IMR-90 (cell line): ENCODE measurements at regions not wholly inside any gene's neighbourhood (a gene's known extent, or its start where the extent isn't known, plus 50 kb on each side); places are given as distances from the start of the nearest gene placed in this dataset.

Source experiments
- ATAC-seq: fragments of 200-7000 bp; cut with Tn5 transposase; 2 replicates; pipeline ENCODE4 v1.9.1; 2020; ENCODE audit warnings: low read depth, mild to moderate bottlenecking, moderate library complexity
- BruUV-seq: library from RNA; stranded (reverse); fragments of 400-500 nt; replicated peaks from 2 replicates; lab custom pipeline; 2021; lab: Mats Ljungman, UMichigan
- CTCF ChIA-PET: fragments of 300-600 bp; formaldehyde crosslinking; extraction: SDS; loops from one replicate; lab custom pipeline; 2021; ENCODE audit warnings: antibody characterized with exemption; lab: Yijun Ruan, JAX
- POLR2A ChIA-PET: fragments of 300-600 bp; sonication (Branson Sonifier 250); formaldehyde crosslinking; loops from one replicate; lab custom pipeline; 2022; ENCODE audit warnings: antibody characterized with exemption; ENCODE audit not compliant: unreplicated experiment; lab: Charles Lee
- DNase-seq: peaks from one replicate; pipeline ENCODE4 v3.0.0; 2013
- H2AFZ ChIP-seq: replicated peaks from 2 replicates; pipeline ENCODE3; 2013; ENCODE audit warnings: low read length, mild to moderate bottlenecking; ENCODE audit not compliant: poor library complexity
- H2AK5ac ChIP-seq: 2 replicates; pipeline ENCODE4 v1.6.1; 2013; ENCODE audit warnings: low read depth, low read length, inconsistent platforms
- H2AK9ac ChIP-seq: replicated peaks from 2 replicates; pipeline ENCODE3; 2013; ENCODE audit warnings: mild to moderate bottlenecking, low read depth, low read length, moderate library complexity; ENCODE audit not compliant: poor library complexity
- H2BK120ac ChIP-seq: 2 replicates; pipeline ENCODE4 v1.6.1; 2013; ENCODE audit warnings: low read depth, low read length, inconsistent platforms
- H2BK15ac ChIP-seq: 3 replicates; pipeline ENCODE4 v1.6.1; 2013; ENCODE audit warnings: low read depth, low read length, inconsistent platforms
- H2BK20ac ChIP-seq: 2 replicates; pipeline ENCODE4 v1.6.1; 2013; ENCODE audit warnings: low read depth, mild to moderate bottlenecking, inconsistent platforms, low read length, moderate library complexity
- H2BK5ac ChIP-seq: 2 replicates; pipeline ENCODE4 v1.6.1; 2013; ENCODE audit warnings: mild to moderate bottlenecking, low read depth, low read length, inconsistent platforms; ENCODE audit not compliant: poor library complexity, severe bottlenecking
- H3K14ac ChIP-seq: replicated peaks from 2 replicates; pipeline ENCODE4 v1.6.1; 2013; ENCODE audit warnings: low read depth, low read length, inconsistent platforms
- H3K18ac ChIP-seq: 2 replicates; pipeline ENCODE4 v1.6.1; 2013; ENCODE audit warnings: low read depth, low read length, control low read depth
- H3K23ac ChIP-seq: 2 replicates; pipeline ENCODE4 v1.6.1; 2013; ENCODE audit warnings: low read depth, low read length, inconsistent platforms
- H3K27ac ChIP-seq: 2 replicates; pipeline ENCODE4 v1.5.1; 2013; ENCODE audit warnings: mild to moderate bottlenecking, control low read depth, low read length; ENCODE audit not compliant: insufficient read depth
- H3K27me3 ChIP-seq: 2 replicates; pipeline ENCODE4 v1.6.1; 2013; ENCODE audit warnings: low read length; ENCODE audit not compliant: control insufficient read depth, insufficient read depth
- H3K36me3 ChIP-seq: 2 replicates; pipeline ENCODE4 v1.6.1; 2013; ENCODE audit warnings: low read length, mixed read lengths; ENCODE audit not compliant: control insufficient read depth, insufficient read depth
- H3K4ac ChIP-seq: 2 replicates; pipeline ENCODE4 v1.6.1; 2013; ENCODE audit warnings: low read depth, low read length, inconsistent platforms
- H3K4me1 ChIP-seq: 2 replicates; pipeline ENCODE4 v1.6.1; 2013; ENCODE audit warnings: low read length, mixed read lengths; ENCODE audit not compliant: control insufficient read depth, insufficient read depth
- H3K4me2 ChIP-seq: 2 replicates; pipeline ENCODE4 v1.6.1; 2013; ENCODE audit warnings: low read depth, mild to moderate bottlenecking, control low read depth, low read length, moderate library complexity
- H3K4me3 ChIP-seq: 2 replicates; pipeline ENCODE4 v1.5.1; 2013; ENCODE audit warnings: low read depth, mild to moderate bottlenecking, control low read depth, low read length, moderate library complexity; ENCODE audit not compliant: insufficient read depth
- H3K56ac ChIP-seq: 2 replicates; pipeline ENCODE4 v1.6.1; 2013; ENCODE audit warnings: low read length, inconsistent platforms; ENCODE audit not compliant: insufficient read depth; ENCODE audit errors: extremely low read depth
- H3K79me1 ChIP-seq, 2 experiments: 2 replicates each; pipeline ENCODE4 v1.6.1; 2013; ENCODE audit warnings: low read length in 2 of 2, inconsistent platforms in 1 of 2, low read depth in 1 of 2
- H3K9ac ChIP-seq: 2 replicates; pipeline ENCODE4 v1.6.1; 2013; ENCODE audit warnings: low read depth, low read length, control low read depth
- H3K9me1 ChIP-seq: 2 replicates; pipeline ENCODE4 v1.6.1; 2013; ENCODE audit warnings: low read length, inconsistent platforms; ENCODE audit not compliant: insufficient read depth
- H3K9me3 ChIP-seq: 2 replicates; pipeline ENCODE4 v1.6.1; 2013; ENCODE audit warnings: low read length; ENCODE audit not compliant: control insufficient read depth, insufficient read depth
- H4K20me1 ChIP-seq: 2 replicates; pipeline ENCODE4 v1.6.1; 2013; ENCODE audit warnings: low read length, inconsistent platforms; ENCODE audit not compliant: insufficient read depth
- H4K5ac ChIP-seq: 2 replicates; pipeline ENCODE4 v1.6.1; 2013; ENCODE audit warnings: mild to moderate bottlenecking, low read depth, low read length, control low read depth
- H4K8ac ChIP-seq, 2 experiments: 2 replicates each; pipeline ENCODE4 v1.6.1; 2013; ENCODE audit warnings: low read depth in 2 of 2, low read length in 2 of 2, control low read depth in 1 of 2, inconsistent platforms in 1 of 2
- H4K91ac ChIP-seq: 2 replicates; pipeline ENCODE4 v1.6.1; 2013; ENCODE audit warnings: low read depth, low read length, inconsistent platforms; ENCODE audit not compliant: insufficient read depth
- CHD1 ChIP-seq: IDR thresholded peaks from 2 replicates; pipeline ENCODE4 v1.6.1; 2012; ENCODE audit warnings: low read depth, low read length, improper control_type of control experiment
- POLR2A ChIP-seq: IDR thresholded peaks from 2 replicates; pipeline ENCODE4 v1.6.1; 2012; ENCODE audit warnings: mild to moderate bottlenecking, low read depth, low read length
- RAD21 ChIP-seq: IDR thresholded peaks from 2 replicates; pipeline ENCODE4 v1.6.1; 2012; ENCODE audit warnings: low read length, improper control_type of control experiment
- SMC3 ChIP-seq: fragments of 150-350 bp; IDR thresholded peaks from 2 replicates; pipeline ENCODE4 v1.6.1; 2016; ENCODE audit warnings: low read depth, mild to moderate bottlenecking, antibody characterized with exemption, low read length, moderate library complexity
- WGBS, 2 experiments: methylation state at CpG; one replicate each; pipeline versions ENCODE4 v1.1.5 to v1.1.7; 2013; ENCODE audit warnings: missing lambda C conversion rate in 2 of 2; ENCODE audit not compliant: insufficient read length in 1 of 2; ENCODE audit errors: extremely low coverage in 2 of 2; 5-methylcytosine and 5-hydroxymethylcytosine counted together
- dilution Hi-C: fragments of 300-500 bp; cut with HindIII; formaldehyde crosslinking; loops from one replicate; pipeline ENCODE4 v1.14.3; 2018; ENCODE audit warnings: low sequenced_read_pairs; ENCODE audit not compliant: unreplicated experiment
- in situ Hi-C: fragments of 300-500 bp; cut with MboI; formaldehyde crosslinking; loops from 3 replicates; pipeline ENCODE4 v1.14.3; 2019; ENCODE audit warnings: low sequenced_read_pairs, inconsistent platforms, mixed read lengths
- intact Hi-C: fragments of 100-400 bp; cut with micrococcal nuclease; formaldehyde crosslinking; loops from 2 replicates; pipeline ENCODE4 v1.10.0; 2022
- TF ChIP-seq, protein P1 (sequence below): conservative IDR thresholded peaks from 2 replicates; pipeline ENCODE4 v1.5.1; 2012; ENCODE audit warnings: mild to moderate bottlenecking, low read depth, low read length, improper control_type of control experiment

DNA sequence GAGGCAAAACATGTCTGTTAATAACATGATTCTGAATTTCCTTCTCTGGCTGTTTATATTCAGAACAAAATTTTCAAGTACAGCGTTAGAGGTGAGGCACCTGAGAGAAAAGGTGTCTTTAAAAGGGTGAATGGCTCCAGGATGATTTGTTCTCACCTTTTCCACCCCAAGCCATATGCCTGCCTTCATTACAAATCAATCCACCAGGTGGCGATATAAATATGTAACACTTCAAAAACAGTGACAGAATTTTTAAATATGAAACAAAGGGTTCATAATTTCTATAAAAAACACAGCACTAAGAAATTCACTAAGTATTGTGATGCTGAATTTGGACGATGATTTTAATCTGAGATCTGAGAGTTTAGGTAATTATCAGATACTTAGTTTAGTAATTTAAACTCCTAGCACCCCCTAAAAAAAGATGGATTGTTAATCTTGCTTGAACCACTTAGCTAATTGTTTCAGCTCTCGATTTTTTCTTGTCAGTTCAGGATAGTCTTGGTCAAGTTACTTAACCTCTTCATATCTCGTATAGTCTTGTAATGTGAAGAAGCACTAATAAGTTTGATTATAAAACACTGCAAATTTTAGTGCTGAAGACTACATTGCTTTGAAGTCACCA lies 528.8 kb downstream of the CPS1 start:
- no peak for ATAC-seq
- Histone ChIP-seq H3K9me1 (no peaks in the 10 kb centered on the region), H2AFZ (no peak overlapping the region), H3K56ac (no peak overlapping the region), H2BK20ac (no peak overlapping the region), H3K4me1 (no peaks in the 10 kb centered on the region), H3K23ac (no peak overlapping the region), H3K14ac (no peak overlapping the region), H3K4me2 (no peak overlapping the region), H4K20me1 (no peaks in the 10 kb centered on the region), H2BK120ac (no peak overlapping the region), H3K9me3 (peaks cover 2% of the 10 kb centered on the region; the same call in 1 of the 2 replicates), H3K4me3 (no peak overlapping the region), H3K79me1 (no peaks in the 10 kb centered on the region), H3K27ac (no peak overlapping the region), H2BK15ac (no peak overlapping the region), H2BK5ac (no peak overlapping the region), H3K18ac (no peak overlapping the region), H3K9ac (no peak overlapping the region), H2AK9ac (no peak overlapping the region), H2AK5ac (no peak overlapping the region), H4K91ac (no peak overlapping the region), H3K4ac (no peak overlapping the region), H3K36me3 (no peaks in the 10 kb centered on the region), H4K8ac (no peak overlapping the region), H4K5ac (no peak overlapping the region), H3K27me3 (no peaks in the 10 kb centered on the region)
- WGBS, 2 experiments: no CpG with 5 or more reads among the region's 5 CpGs
- ChIA-PET POLR2A (no interaction called here), CTCF (no interaction called here)
- in situ Hi-C loops (no loop called here), dilution Hi-C loops (no loop called here), intact Hi-C loops (loop anchor here (1.0 kb wide), 1 partner anchor 1482 kb away; no protein-coding TSS in a partner anchor)
- no TSS peak for BruUV-seq
- TF ChIP-seq, protein P1, sequence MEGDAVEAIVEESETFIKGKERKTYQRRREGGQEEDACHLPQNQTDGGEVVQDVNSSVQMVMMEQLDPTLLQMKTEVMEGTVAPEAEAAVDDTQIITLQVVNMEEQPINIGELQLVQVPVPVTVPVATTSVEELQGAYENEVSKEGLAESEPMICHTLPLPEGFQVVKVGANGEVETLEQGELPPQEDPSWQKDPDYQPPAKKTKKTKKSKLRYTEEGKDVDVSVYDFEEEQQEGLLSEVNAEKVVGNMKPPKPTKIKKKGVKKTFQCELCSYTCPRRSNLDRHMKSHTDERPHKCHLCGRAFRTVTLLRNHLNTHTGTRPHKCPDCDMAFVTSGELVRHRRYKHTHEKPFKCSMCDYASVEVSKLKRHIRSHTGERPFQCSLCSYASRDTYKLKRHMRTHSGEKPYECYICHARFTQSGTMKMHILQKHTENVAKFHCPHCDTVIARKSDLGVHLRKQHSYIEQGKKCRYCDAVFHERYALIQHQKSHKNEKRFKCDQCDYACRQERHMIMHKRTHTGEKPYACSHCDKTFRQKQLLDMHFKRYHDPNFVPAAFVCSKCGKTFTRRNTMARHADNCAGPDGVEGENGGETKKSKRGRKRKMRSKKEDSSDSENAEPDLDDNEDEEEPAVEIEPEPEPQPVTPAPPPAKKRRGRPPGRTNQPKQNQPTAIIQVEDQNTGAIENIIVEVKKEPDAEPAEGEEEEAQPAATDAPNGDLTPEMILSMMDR: peak; percentile 46
- TF ChIP-seq CHD1: no peak
- TF ChIP-seq POLR2A: no peak
- 0 out of 2 replicates have a peak, but pooled peaks have one; percentile 14 for TF ChIP-seq SMC3
- peak; percentile 9; the same call in 1 of the 2 replicates for TF ChIP-seq RAD21
- peak; percentile 1 for DNase-seq
